ENCODE measurements at regions not wholly inside any gene's neighbourhood (a gene's known extent, or its start where the extent isn't known, plus 50 kb on each side); places are given as distances from the start of the nearest gene placed in this dataset.

DNA sequence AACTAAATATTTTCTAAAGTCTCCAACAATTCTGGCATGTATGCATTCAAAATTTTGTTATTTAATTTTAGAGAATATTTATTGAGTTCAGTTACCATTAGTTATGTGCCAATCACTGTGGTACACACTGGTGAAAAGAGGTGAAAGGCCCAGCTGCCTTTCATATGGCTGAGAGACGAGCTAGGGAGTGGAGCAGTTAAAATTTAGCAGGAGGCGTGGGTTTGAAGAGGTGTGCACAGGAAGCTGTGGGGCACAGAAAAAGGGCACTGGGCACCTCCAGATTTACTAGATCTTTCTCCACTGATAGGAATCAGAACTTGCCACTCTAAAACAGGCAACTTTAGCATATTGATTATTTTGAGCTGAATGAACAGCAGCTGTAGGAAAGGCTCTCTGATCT is 347.1 kb downstream of the CD83 start:
- Histone ChIP-seq H3K4me2 (ENCODE audit: low read length, poor library complexity, severe bottlenecking) (no peak overlapping the region), H3K14ac (ENCODE audit: low read length in 2 of 2) (no peak overlapping the region), H3K9ac (ENCODE audit: low read length) (no peak overlapping the region), H2BK12ac (ENCODE audit: low read length in 2 of 2) (no peak overlapping the region), H3K4me3 (ENCODE audit: insufficient read depth in 1 of 2, low read depth in 1 of 2, low read length in 2 of 2) (no peak overlapping the region), H3K23ac (ENCODE audit: low read length in 2 of 2) (no peak overlapping the region), H2BK120ac (ENCODE audit: low read depth, low read length) (no peak overlapping the region), H2AK5ac (ENCODE audit: low read length, severe bottlenecking) (no peak overlapping the region), H2AFZ (ENCODE audit: low read depth, low read length) (no peak overlapping the region), H4K91ac (ENCODE audit: low read length) (no peak overlapping the region), H3K79me1 (replicated peaks; ENCODE audit: low read length, poor library complexity, severe bottlenecking) (no peaks in the 10 kb centered on the region), H3K27me3 (ENCODE audit: control insufficient read depth in 1 of 2, insufficient read depth in 1 of 2, low read length in 2 of 2) (no peaks in the 10 kb centered on the region), H2BK5ac (ENCODE audit: low read depth, low read length, poor library complexity, severe bottlenecking) (no peak overlapping the region), H4K8ac (ENCODE audit: low read length) (no peak overlapping the region), H3K18ac (ENCODE audit: low read depth in 1 of 2, low read length in 2 of 2) (no peak overlapping the region), H3K4ac (ENCODE audit: low read depth in 1 of 2, low read length in 2 of 2) (no peak overlapping the region), H3K36me3 (ENCODE audit: control insufficient read depth in 1 of 2, insufficient read depth in 2 of 2, low read depth in 1 of 2, low read length in 2 of 2) (no peaks in the 10 kb centered on the region), H2BK15ac (ENCODE audit: low read depth, poor library complexity, severe bottlenecking) (no peak overlapping the region), H3K4me1 (ENCODE audit: control insufficient read depth, insufficient read depth, low read depth, low read length) (no peaks in the 10 kb centered on the region), H3K9me3 (ENCODE audit: control insufficient read depth, low read length) (peaks cover 4% of the 10 kb centered on the region), H3K27ac (ENCODE audit: low read length, poor library complexity, severe bottlenecking) (no peak overlapping the region)
- WGBS = 100% methylated on average over 1 of the region's 2 CpGs
- no peak for DNase-seq

DNA sequence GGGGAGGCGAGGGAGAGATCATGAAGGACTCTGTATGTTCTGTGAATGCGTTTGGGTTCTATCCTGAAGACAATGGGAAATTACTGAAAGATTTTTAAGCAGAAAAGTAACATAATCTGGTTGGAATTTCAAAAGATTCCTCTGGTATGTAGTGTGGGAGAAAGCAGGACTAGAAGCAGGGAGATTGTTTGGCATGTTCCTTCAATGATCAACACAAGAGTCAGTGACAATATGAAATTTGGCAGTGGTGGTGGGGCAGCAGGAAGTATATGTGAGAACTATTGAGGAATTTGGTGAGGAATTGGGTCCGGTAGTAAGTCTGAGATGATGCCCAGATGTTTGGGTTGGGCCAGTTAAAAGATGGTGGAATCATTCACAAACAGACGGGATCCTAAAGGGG is 348.7 kb downstream of the CD83 start:
- no peak overlapping the region for H3K4me3 ChIP-seq (ENCODE audit: insufficient read depth in 1 of 2, low read depth in 1 of 2, low read length in 2 of 2)
- H2AFZ ChIP-seq (ENCODE audit: low read depth, low read length) = no peak overlapping the region
- no peak overlapping the region for H2BK5ac ChIP-seq (ENCODE audit: low read depth, low read length, poor library complexity, severe bottlenecking)
- H2BK12ac ChIP-seq (ENCODE audit: low read length in 2 of 2) = no peak overlapping the region
- H3K4ac ChIP-seq (ENCODE audit: low read depth in 1 of 2, low read length in 2 of 2) = no peak overlapping the region
- peaks cover 4% of the 10 kb centered on the region for H3K9me3 ChIP-seq (ENCODE audit: control insufficient read depth, low read length)
- 97% methylated on average over 4 of the region's 4 CpGs for WGBS
- no peak overlapping the region for H3K18ac ChIP-seq (ENCODE audit: low read depth in 1 of 2, low read length in 2 of 2)
- no peak overlapping the region for H4K91ac ChIP-seq (ENCODE audit: low read length)
- H3K36me3 ChIP-seq (ENCODE audit: control insufficient read depth in 1 of 2, insufficient read depth in 2 of 2, low read depth in 1 of 2, low read length in 2 of 2) = no peaks in the 10 kb centered on the region
- H3K79me1 ChIP-seq (replicated peaks; ENCODE audit: low read length, poor library complexity, severe bottlenecking) = no peaks in the 10 kb centered on the region
- H4K8ac ChIP-seq (ENCODE audit: low read length) = no peak overlapping the region
- H2BK120ac ChIP-seq (ENCODE audit: low read depth, low read length) = no peak overlapping the region
- DNase-seq = no peak
- H3K9ac ChIP-seq (ENCODE audit: low read length) = no peak overlapping the region
- H2BK15ac ChIP-seq (ENCODE audit: low read depth, poor library complexity, severe bottlenecking) = no peak overlapping the region
- no peaks in the 10 kb centered on the region for H3K27me3 ChIP-seq (ENCODE audit: control insufficient read depth in 1 of 2, insufficient read depth in 1 of 2, low read length in 2 of 2)
- no peak overlapping the region for H3K23ac ChIP-seq (ENCODE audit: low read length in 2 of 2)
- no peak overlapping the region for H2AK5ac ChIP-seq (ENCODE audit: low read length, severe bottlenecking)
- H3K14ac ChIP-seq (ENCODE audit: low read length in 2 of 2) = no peak overlapping the region
- no peak overlapping the region for H3K4me2 ChIP-seq (ENCODE audit: low read length, poor library complexity, severe bottlenecking)
- H3K4me1 ChIP-seq (ENCODE audit: control insufficient read depth, insufficient read depth, low read depth, low read length) = no peaks in the 10 kb centered on the region
- no peak overlapping the region for H3K27ac ChIP-seq (ENCODE audit: low read length, poor library complexity, severe bottlenecking)

GRCh38 chr6:14467591-14467990 is 350.0 kb downstream of the CD83 start:
- Histone ChIP-seq H2BK12ac (ENCODE audit: low read length in 2 of 2) (no peak overlapping the region), H3K27ac (ENCODE audit: low read length, poor library complexity, severe bottlenecking) (no peak overlapping the region), H2AK5ac (ENCODE audit: low read length, severe bottlenecking) (no peak overlapping the region), H3K36me3 (ENCODE audit: control insufficient read depth in 1 of 2, insufficient read depth in 2 of 2, low read depth in 1 of 2, low read length in 2 of 2) (no peaks in the 10 kb centered on the region), H3K18ac (ENCODE audit: low read depth in 1 of 2, low read length in 2 of 2) (no peak overlapping the region), H4K91ac (ENCODE audit: low read length) (no peak overlapping the region), H3K4me3 (ENCODE audit: insufficient read depth in 1 of 2, low read depth in 1 of 2, low read length in 2 of 2) (no peak overlapping the region), H2BK120ac (ENCODE audit: low read depth, low read length) (no peak overlapping the region), H3K9ac (ENCODE audit: low read length) (no peak overlapping the region), H2BK15ac (ENCODE audit: low read depth, poor library complexity, severe bottlenecking) (no peak overlapping the region), H3K27me3 (ENCODE audit: control insufficient read depth in 1 of 2, insufficient read depth in 1 of 2, low read length in 2 of 2) (no peaks in the 10 kb centered on the region), H3K9me3 (ENCODE audit: control insufficient read depth, low read length) (peaks cover 4% of the 10 kb centered on the region), H3K4me2 (ENCODE audit: low read length, poor library complexity, severe bottlenecking) (no peak overlapping the region), H3K23ac (ENCODE audit: low read length in 2 of 2) (no peak overlapping the region), H4K8ac (ENCODE audit: low read length) (no peak overlapping the region), H2AFZ (ENCODE audit: low read depth, low read length) (no peak overlapping the region), H3K79me1 (replicated peaks; ENCODE audit: low read length, poor library complexity, severe bottlenecking) (no peaks in the 10 kb centered on the region), H3K4me1 (ENCODE audit: control insufficient read depth, insufficient read depth, low read depth, low read length) (peaks cover under 1% of the 10 kb centered on the region), H2BK5ac (ENCODE audit: low read depth, low read length, poor library complexity, severe bottlenecking) (no peak overlapping the region), H3K4ac (ENCODE audit: low read depth in 1 of 2, low read length in 2 of 2) (no peak overlapping the region), H3K14ac (ENCODE audit: low read length in 2 of 2) (no peak overlapping the region)
- WGBS = 91% methylated on average over 1 of the region's 2 CpGs
- DNase-seq = no peak

GRCh38 chr6:14468647-14469321 is 351.2 kb downstream of the CD83 start:
- Histone ChIP-seq H3K4me3 (ENCODE audit: insufficient read depth in 1 of 2, low read depth in 1 of 2, low read length in 2 of 2) (no peak overlapping the region), H3K23ac (ENCODE audit: low read length in 2 of 2) (no peak overlapping the region), H2AK5ac (ENCODE audit: low read length, severe bottlenecking) (no peak overlapping the region), H2AFZ (ENCODE audit: low read depth, low read length) (no peak overlapping the region), H3K4me1 (ENCODE audit: control insufficient read depth, insufficient read depth, low read depth, low read length) (peaks cover 4% of the 10 kb centered on the region), H3K79me1 (replicated peaks; ENCODE audit: low read length, poor library complexity, severe bottlenecking) (no peaks in the 10 kb centered on the region), H4K91ac (ENCODE audit: low read length) (no peak overlapping the region), H3K36me3 (ENCODE audit: control insufficient read depth in 1 of 2, insufficient read depth in 2 of 2, low read depth in 1 of 2, low read length in 2 of 2) (no peaks in the 10 kb centered on the region), H3K18ac (ENCODE audit: low read depth in 1 of 2, low read length in 2 of 2) (no peak overlapping the region), H3K9me3 (ENCODE audit: control insufficient read depth, low read length) (peaks cover 4% of the 10 kb centered on the region), H2BK15ac (ENCODE audit: low read depth, poor library complexity, severe bottlenecking) (no peak overlapping the region), H2BK12ac (ENCODE audit: low read length in 2 of 2) (no peak overlapping the region), H3K27me3 (ENCODE audit: control insufficient read depth in 1 of 2, insufficient read depth in 1 of 2, low read length in 2 of 2) (no peaks in the 10 kb centered on the region), H2BK5ac (ENCODE audit: low read depth, low read length, poor library complexity, severe bottlenecking) (no peak overlapping the region), H3K27ac (ENCODE audit: low read length, poor library complexity, severe bottlenecking) (no peak overlapping the region), H3K4me2 (ENCODE audit: low read length, poor library complexity, severe bottlenecking) (no peak overlapping the region), H2BK120ac (ENCODE audit: low read depth, low read length) (no peak overlapping the region), H4K8ac (ENCODE audit: low read length) (no peak overlapping the region), H3K14ac (ENCODE audit: low read length in 2 of 2) (no peak overlapping the region), H3K9ac (ENCODE audit: low read length) (no peak overlapping the region), H3K4ac (ENCODE audit: low read depth in 1 of 2, low read length in 2 of 2) (no peak overlapping the region)
- WGBS = 81% methylated on average over 4 of the region's 4 CpGs
- no peak for DNase-seq

Measured in mesenchymal stem cell (in vitro differentiated cells and primary cell).